Dermis microvascular lymphatic vessel endothelial cell (primary cell): ENCODE measurements at regions not wholly inside any gene's neighbourhood (a gene's known extent, or its start where the extent isn't known, plus 50 kb on each side); places are given as distances from the start of the nearest gene placed in this dataset.
"Not testable (repeated sequence)": the region's sequence is repeated elsewhere in the genome, so short reads cannot be mapped to it uniquely, and the experiment has no call there.

Source experiments
- DNase-seq, 2 donors: peaks; one replicate each; pipeline versions ENCODE4 v3.0.0 to v3.0.0-alpha.2; 2010; ENCODE audit warnings: low read depth in 2 of 2

DNA sequence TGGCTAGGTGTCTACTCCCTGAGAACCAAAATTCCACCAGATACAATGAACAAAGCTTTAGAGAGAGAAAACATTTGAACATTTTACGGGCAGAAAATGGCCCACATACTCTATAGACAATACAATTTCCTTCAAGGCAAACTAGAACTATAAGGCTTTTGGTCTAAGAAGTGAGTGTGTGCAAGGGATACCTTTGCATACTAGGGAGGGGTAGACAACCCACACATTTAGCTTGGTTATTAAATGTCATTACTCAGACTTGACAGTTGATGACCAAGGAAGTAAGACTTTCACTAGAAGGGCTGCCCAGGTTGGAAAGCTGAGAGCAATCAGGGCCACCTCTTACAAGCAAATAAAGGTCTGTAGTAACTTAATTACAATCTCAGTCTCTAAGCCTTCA lies 64.0 kb upstream of the PLEKHM1 start:
- DNase-seq = not testable (repeated sequence)

DNA sequence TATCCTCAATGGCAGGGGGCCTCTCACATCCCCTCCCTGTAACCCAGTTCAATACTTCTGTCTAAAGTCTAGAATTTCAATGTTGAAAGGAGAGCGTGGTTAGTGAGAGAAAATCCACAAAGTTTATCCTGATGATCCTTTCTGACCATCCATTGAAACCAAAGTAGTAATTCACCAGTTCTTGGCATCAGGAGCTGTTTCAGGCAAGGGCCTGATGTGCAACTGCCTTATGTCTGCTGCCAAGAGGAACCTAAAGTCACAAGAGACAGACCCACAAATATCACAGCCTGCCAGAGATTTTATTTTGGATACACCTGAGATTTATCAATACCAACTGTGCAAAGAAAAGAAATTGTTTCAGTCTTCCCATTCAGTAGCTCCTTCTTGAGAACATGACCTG lies 68.3 kb upstream of the PLEKHM1 start:
- DNase-seq = not testable (repeated sequence)

DNA sequence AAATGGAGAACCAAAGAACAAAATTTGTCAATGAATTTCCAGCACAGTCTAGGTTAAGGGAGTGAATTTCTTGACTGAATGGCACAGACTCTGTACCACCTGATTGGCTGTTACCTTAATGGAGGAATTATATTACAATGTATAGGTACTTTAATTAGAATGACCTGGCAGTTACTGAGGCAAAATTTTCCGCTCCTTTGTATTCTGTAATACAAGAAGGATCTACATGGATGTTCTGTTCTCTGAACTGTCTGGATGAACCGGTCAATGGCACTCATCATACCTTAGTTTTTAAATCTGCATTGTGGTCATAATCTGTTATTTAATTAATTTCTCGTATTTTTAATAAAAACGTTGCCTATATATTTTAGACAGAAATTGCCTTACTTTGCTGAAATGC lies 72.3 kb upstream of the PLEKHM1 start:
- not testable (repeated sequence) for DNase-seq

DNA sequence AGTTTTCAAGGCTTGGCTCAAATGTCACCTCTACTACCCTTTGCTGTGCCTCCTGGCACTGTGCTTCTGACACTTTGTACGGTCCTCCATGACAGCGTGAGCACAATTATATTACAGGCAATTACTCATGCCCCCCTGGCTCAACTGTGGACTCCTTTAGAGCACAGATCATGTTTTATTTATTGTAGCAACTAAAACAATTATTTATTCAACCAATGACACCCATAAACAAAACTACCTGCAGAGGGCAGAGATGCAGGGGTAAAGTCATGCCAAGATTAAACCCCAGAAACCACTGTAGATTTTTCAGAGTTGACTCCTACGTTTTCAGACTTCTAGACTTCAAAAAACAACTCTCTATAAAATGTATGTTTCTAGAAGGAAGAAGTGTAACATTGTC lies 72.8 kb upstream of the PLEKHM1 start:
- not testable (repeated sequence) for DNase-seq

DNA sequence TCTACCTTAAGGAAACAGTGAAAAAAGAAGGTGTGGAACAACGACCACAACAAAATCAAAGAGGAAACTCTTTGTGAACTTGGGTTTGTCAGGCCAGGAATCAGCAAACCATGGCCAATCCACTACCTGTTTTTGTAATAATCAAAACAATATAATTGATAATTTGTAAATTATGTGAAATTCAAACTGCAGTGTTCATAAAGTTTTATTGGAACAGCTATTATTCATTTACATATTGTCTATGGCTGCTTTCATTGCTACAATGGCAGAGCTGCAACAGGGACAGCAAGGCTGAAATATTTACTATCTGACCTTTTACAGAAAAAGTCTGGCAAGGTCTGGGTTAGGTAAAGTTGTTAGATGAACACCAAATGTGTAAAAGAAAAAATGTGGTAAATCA lies 77.8 kb upstream of the PLEKHM1 start:
- not testable (repeated sequence) for DNase-seq

DNA sequence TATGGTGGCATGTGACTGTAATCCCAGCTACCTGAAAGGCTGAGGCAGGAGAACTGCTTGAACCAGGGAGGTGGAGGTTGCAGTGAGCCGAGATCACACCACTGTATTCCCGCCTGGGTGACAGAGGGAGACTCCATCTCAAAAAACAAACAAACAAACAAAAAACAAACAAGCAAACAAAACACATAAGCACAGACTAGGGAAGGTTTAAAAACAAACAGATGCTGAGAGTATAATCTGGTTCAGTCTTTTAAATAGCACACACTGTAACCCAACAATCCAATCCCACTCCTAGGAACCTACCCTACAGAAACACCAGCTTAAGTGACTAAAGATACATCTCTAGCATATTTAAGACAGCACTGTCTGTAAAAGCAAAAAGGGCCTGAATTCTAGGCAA lies 82.8 kb upstream of the PLEKHM1 start:
- not testable (repeated sequence) for DNase-seq

DNA sequence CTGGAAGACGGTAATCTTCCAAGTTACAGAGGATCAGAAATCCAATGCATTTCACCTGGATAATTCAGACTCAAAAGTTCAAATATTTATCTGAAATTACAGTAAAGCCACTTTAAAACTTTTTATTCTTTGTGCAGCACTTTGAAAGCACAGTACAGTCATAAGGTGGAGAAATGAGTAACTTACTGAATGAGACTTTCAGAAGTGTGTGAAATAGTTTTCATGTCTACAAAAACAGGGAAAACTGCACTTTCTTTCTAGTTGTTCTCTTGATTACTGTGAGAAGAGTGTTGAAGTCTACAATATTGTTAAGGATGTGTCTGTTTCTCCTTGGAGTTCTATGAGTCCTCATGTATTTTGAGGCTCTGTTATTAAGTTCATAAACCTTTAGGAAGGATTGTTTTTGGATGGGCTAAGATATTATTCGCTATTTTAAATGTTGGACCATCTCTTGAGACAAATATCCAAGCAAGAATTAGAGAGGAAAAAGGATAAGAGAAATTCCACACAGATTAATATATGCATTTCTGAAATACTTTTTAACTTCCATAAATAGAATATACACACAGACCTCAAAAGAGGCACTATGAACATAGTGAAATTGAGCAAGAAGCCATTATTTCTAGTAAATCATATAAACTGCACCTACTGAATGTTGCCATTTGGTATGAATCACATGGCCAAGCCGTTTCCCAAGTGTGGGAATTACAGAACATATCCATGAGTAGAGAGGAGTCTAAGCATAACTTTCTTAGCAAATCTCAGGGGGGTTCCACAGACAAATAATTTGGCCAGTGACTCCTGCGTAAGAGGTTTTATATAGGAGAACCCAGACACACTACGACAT lies 83.6 kb upstream of the PLEKHM1 start:
- no peak for DNase-seq

DNA sequence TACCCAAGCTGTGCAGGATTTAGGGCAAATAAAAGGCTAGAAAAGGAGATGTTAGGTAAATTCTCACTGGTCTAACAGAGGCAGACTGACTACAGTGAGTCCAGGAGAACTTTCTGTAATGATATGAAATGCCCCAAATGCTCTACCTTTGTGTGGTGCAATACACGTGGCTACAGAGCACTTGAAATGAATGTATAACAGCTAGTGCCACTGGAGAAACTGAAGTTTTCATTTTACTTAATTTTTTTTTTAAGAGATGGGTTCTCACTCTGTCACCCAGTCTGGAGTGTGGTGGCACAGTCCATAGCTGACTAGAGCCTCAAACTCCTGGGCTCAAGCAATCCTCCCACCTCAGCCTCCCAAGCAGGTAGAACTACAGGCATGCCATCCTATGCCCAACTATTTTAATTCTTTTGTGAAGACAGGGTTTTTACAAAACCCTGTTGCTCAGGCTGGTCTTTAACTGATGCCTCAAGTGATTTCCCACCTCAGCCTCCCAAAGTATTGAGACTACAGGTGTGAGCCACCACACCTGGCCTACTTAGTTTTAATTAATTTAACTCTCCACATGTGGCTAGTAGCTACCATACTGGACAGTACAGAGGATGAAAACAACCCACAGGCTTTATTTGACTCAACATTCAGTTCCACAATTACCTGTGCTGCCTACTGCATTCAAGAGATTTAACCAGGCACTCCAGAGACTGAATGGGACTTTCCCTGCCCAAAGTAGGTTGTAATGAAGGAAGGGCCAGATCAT lies 84.8 kb upstream of the PLEKHM1 start:
- no peak for DNase-seq

DNA sequence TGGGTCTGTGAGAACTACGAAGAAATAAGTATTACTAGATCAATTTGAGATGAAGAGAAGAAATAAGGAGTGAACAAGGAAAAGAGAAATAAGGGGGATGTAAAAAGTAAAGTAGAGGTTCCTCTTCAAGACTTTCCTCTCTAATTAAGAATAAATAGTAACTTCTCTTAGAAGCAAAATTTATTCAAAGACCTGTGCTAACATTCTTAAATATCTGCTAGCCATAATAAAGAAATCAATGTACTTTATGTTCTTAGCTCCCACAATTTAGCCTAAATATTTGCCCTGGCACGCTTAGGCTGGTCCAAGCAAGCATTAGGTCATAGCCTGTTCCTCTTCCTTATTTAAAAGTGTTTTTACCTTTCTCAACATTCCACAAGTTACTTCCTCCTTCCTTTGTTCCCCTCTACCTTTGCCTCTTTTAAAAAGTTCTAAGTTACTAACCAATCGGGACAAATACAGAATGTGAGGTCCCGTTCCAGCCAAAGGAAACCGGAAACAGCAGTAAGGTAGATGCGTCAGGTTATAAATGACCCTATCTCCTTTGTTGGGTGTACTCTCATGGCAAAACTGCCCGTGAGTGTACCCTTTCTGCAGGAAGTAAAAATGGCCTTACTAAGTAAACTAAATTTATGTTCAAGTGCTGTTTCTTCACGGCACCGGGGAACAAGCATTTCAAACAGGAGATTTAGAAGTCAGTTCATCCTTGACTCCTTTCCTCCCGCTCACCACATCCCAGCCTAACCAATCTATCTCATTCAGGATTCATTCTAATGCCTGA lies 86.2 kb upstream of the PLEKHM1 start:
- DNase-seq = not testable (repeated sequence)

DNA sequence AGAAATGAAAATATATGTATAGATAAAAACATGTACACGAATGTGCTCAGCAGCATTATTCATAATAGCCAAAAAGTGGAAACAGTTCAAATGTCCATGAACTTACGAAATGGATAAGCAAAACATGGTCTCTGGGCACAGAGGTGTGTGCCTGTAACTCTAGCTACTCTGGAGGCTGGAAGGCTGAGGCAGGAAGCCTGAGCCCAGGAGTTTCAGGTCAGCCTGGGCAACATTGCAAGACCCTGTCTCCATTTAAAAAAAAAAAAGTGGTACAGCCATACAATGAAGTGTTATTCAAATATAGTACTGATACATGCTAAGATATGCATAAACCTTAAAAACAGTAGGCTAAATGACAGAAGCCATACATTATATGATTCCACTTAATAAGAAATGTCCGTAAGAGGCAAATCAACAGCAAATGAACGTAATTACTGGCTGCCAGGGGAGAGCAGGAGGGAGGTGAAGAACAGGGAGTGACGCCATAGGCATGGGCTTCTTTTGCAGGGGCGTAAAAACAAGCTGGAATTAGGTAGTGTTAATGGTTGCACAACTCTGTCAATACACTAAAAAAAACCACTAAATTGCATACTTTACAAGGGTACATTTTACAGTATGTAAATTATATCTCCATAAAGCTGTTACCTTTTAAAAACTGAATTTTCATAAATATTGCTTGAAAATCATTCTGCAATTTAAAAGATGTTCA lies 87.2 kb upstream of the PLEKHM1 start:
- no peak for DNase-seq

DNA sequence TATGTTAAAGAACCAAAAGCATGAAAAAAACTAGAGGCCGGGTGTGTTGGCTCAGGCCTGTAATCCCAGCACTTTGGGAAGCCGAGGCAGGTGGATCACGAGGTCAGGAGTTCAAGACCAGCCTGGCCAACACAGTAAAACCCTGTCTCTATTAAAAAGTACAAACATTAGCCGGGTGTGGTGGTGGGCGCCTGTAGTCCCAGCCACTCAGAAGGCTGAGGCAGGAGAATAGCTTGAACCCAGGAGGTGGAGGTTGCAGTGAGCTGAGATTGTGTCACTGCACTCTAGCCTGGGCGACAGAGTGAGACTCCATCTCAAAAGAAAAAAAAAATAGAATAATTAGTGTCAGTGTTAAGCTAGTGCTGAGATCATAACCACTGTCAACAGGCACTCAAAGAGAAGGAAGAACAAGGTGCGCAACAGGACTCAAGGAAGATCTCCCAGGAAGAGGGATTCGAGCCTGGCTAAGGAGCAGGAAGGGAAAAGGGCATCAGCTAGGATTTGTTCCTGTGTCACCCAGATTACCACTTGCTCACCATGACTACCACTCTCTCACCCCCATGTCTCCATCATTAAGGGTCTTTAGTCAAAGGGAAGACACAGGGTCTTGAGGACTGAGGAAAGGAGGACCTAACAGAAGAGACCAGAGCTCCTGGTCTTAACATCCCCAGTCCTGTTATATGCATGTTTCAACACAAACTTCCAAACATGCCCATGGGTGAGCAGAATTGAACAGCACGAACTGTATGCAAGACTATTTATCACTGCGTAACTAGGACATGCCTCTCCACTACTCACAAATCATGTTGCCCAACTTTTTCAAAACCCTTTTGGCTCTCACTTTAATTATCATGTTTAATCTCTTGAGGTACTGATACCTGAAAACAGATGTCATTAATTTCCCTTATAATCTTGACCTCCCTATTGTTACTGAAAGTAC lies 88.3 kb upstream of the PLEKHM1 start:
- no peak for DNase-seq

DNA sequence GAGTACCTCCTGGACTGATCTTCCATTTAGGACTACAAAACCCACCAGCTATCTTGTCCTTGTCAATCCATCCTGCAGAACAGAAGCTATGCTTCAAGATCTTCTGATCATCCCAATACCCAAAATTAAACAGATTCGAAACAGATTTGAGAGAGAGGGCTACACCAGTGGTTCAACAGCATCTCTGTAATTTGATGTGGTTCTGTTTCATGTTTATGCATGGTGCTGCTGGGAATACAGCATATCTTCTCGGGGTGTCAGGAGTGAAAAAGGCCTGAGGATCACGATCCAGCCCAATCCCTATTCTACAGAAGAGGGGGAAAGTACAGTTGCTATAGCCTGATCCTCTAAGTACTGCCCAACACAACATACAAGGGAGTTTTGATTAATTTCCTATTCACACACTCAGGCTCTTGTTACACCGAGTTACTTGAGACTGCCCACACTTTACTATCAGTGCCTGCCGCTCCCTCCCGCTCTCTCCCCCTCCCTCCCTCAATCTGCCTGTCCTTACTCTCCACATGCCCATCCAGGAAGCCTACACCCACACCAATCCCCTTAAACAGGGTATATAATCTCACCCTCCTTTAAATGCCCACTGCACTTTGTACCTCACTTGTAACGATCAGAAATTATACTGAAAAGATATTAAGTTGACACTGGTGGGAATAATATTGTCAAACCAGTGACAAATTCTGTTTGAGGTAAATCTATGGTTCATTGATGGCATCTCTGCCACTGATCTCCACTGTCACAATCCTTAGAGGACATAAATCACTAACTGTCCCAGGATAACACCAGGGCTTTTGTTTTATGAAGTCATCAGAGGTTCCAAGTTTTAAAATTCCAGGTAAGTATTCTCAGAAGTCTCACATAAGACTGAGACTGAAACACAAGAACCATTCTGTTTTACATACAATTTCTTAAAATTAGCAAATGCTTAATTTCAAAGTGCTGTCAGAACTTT lies 89.3 kb upstream of the PLEKHM1 start:
- no peak for DNase-seq

DNA sequence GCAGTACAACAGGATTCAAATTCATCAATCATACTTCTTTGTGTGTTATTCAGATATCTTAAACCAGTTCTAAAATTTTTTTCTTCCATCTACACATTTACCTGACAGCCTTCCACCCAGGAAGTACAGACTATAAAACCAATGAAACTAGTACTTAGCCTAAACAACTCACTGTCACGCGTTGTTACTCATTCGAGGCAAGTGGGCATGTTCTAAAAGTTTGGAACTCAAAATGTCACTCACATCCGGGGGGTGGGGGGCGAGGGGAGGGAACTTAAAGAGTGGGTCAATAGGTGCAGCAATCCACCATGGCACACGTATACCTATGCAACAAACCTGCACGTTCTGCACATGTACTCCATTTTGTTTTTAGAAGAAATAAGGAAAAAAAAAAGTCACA lies 90.4 kb upstream of the PLEKHM1 start:
- DNase-seq = no peak

DNA sequence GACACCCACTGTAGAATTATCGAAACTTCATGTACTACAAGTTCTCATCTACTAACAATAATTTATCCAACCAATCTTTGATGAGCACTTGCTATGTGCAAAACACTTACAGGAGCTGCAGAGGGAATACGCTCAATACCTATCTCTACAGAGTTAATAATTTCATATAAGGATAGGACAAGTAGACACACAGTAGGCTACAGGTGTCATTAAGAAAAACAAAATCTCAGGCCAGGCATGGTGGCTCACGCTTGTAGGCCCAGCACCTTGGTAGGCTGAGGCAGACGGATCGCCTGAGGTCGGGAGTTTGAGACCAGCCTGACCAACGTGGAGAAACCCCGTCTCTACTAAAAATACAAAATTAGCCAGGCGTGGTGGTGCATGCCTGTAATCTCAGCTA lies 91.3 kb upstream of the PLEKHM1 start:
- no peak for DNase-seq

DNA sequence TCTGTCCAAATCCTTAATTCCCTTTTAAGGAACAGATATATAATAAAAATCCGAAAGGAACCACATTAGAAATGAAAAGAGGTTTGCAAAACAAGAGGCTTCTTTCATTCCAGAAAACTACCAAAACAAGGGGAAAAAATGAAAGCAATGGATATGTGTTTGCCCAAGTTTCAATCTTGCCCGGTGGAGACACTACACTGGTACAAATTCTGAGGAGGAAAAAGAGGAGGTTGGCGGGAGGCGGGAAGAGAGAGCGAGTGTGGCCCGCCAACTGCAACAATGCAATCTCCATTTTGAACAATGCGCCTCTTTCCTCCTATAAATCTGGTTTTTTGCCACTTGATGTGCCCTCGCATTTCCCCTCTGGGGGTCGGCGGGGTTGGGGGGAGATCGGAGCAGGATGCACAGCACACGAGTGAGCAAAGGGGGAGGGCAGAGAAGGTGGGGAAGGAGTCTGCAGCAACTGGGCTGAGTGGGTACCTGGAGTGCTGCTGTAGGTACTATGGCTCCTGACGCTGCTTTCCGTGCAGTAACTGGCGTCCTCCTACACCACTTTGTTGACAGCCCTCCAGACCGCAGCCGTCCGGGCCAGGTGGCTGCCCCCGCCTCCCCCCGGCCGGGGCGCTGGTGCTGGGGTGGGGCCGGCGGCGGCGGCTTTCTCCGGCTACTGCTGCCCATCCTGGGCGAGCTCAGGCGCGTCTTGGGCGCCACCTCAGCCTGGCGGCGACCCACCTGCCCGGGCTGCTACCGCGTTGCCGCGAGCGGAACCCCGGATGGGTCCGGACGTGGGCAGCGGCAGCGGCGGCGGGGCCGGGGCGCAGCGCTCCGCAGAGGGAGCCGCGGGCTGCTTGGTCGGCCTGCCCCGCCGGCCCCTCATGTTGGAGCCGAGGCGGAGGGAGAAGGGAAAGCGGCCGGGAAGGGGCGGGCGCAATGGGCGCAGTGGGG lies 93.8 kb upstream of the PLEKHM1 start:
- DNase-seq = peak in 1 of 2 donors; percentile 67

DNA sequence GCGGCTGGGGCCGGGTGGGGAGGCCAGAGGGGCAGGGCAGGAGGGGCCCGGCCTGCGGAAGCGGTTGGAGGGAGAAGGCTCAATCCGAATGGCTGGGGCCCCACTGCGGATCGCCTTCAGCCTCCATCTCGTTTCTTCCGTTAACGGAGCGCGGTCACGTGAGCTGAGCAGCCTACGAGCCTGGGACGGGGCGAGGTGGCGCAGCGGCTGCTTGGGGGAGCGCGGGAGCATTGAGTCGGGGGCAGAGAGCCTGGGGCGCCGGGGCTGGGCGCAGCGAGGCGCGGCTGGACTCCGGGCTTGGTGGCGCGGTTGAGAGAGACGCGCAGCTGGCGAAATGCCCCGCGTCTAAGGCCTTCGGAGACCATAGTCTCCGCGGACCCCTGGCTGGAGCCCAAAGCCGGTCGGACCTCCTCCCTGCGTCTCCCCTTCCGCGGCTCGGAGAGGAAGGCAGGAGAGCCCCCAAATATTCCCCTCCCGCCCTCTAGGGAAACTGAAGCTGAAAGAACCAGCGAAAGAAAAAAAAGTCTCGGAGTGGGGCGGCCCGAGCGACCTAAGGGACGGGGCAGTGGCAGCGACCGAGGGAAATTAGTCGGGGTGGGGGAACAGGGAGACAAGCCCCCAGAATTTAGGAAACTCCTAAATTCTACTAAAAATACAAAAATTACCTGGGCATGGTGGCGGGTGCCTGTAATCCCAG lies 94.7 kb upstream of the PLEKHM1 start:
- peak in 1 of 2 donors; percentile 89 for DNase-seq
